ENCODE measurements at regions not wholly inside any gene's neighbourhood (a gene's known extent, or its start where the extent isn't known, plus 50 kb on each side); places are given as distances from the start of the nearest gene placed in this dataset.

DNA sequence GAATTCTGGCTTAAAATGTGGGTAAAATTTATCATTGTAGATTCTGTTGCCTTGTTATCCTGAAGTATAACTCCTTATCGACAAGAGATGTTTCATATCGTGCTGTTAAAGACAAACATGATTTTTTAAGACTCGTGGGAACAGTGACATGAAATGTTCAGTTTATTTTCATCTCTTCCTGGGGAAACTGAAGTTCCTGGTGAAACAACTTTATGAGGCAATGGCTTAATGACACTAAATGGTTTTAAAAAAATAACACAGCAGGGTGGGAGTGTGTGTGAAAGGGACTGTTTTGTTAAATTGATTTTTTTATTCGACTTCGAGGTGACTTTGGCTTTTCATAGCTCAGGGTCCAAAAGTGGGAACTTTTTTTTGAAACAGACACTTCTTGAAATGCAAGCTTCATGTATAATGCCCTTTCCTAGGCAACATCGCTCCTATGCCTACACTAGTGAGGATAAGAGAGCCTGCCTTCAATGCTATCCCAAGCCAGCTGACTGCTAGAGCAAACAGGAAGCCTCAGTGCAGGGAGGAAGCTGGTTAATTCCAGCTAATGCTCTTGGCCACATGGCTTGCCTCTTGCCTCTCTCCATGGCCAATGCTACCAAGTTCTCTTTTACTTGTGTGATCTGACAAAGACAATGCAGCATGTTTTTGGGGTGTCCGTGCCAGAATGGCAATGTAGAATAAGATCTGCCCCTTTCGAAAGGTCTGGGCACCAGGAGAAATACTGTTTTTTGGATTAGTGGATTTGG lies 57.8 kb downstream of the PABIR2 start:
- TF ChIP-seq, protein P1, sequence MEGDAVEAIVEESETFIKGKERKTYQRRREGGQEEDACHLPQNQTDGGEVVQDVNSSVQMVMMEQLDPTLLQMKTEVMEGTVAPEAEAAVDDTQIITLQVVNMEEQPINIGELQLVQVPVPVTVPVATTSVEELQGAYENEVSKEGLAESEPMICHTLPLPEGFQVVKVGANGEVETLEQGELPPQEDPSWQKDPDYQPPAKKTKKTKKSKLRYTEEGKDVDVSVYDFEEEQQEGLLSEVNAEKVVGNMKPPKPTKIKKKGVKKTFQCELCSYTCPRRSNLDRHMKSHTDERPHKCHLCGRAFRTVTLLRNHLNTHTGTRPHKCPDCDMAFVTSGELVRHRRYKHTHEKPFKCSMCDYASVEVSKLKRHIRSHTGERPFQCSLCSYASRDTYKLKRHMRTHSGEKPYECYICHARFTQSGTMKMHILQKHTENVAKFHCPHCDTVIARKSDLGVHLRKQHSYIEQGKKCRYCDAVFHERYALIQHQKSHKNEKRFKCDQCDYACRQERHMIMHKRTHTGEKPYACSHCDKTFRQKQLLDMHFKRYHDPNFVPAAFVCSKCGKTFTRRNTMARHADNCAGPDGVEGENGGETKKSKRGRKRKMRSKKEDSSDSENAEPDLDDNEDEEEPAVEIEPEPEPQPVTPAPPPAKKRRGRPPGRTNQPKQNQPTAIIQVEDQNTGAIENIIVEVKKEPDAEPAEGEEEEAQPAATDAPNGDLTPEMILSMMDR (IDR thresholded peaks at IDR 0.05; ENCODE audit: low read depth, low read length) = no peak
- H3K4me3 ChIP-seq (ENCODE audit: low read depth, low read length) = no peak overlapping the region
- no peak for DNase-seq (ENCODE audit: low read depth, low spot score)
- in situ Hi-C loops (cut with HindIII; ENCODE audit: low sequenced_read_pairs) = no loop called here

DNA sequence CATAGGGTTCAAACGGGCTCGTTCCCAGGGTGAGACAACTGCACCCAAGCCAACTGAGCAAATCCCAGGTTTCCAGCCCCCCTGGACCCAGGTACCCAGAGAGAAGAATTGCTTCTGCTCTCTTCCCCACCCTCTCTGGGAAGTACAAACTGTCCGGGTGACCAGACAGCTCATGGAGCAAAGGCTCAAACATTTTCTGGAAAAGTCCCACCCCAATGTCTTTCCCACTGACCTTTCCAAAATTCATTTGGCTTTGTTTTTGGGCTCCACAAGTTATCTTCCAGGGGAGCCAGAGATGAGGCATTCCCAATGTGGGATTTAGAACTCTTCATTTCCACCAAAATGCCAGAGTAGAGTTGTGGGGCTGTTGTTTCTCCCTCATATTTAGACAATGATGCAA lies 58.6 kb downstream of the PABIR2 start:
- no peak for DNase-seq (ENCODE audit: low read depth, low spot score)
- TF ChIP-seq, protein P1 (IDR thresholded peaks at IDR 0.05; ENCODE audit: low read depth, low read length) = no peak
- in situ Hi-C loops (cut with HindIII; ENCODE audit: low sequenced_read_pairs) = no loop called here
- H3K4me3 ChIP-seq (ENCODE audit: low read depth, low read length) = no peak overlapping the region

DNA sequence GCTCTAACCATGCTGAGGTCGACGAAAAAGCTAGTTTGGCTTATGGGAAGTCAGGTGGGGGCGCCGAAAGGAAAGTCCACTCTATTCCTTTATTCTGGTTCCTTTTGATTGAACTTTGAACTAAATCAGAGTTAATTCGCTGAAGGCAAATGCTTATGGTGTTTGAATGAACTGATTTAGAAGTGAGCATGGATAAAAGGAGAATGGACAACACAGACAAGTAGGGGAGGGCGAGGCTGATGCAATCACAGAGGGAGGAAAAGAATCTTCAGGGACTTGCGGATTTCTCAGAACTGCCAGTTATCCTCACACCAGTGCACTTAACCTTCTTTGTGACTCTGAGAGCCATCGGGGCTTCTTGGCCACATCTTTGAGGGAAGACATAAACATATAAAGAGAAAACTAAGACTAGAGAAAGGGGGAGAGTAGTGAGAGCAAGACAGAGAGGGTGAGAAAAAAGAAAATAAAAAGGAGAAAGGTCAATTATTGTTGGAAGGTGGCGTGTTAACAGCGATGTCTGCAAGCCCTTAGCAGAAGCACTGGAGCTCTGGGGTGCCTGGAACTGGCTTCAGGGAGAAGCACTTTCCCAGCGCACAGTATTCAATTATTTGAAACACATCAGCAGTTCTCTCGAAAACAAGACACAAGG lies 59.2 kb downstream of the PABIR2 start:
- TF ChIP-seq, protein P1 (IDR thresholded peaks at IDR 0.05; ENCODE audit: low read depth, low read length) = no peak
- no peak overlapping the region for H3K4me3 ChIP-seq (ENCODE audit: low read depth, low read length)
- DNase-seq (ENCODE audit: low read depth, low spot score) = no peak
- in situ Hi-C loops (cut with HindIII; ENCODE audit: low sequenced_read_pairs) = no loop called here

DNA sequence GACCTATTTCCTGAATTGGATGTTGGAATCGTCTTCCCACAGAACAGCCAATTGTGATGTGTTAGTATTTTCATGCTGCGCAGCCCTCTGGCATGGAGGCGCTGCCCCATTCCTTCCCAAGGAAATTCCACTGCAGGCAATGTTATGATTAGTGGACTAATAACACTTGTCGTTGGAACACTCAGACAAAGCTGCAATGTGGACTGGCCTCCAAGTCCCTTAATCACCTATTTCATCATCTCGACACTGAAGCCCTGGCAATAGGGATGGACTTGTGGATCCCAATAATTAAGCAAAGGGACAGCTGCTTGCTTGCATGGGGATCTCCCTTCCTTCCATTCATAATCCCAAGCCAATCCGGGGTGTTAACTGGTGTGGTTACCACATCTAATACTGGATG lies 59.9 kb downstream of the PABIR2 start:
- no peak for DNase-seq (ENCODE audit: low read depth, low spot score)
- TF ChIP-seq, protein P1 (IDR thresholded peaks at IDR 0.05; ENCODE audit: low read depth, low read length) = no peak
- in situ Hi-C loops (cut with HindIII; ENCODE audit: low sequenced_read_pairs) = no loop called here
- H3K4me3 ChIP-seq (ENCODE audit: low read depth, low read length) = no peak overlapping the region

DNA sequence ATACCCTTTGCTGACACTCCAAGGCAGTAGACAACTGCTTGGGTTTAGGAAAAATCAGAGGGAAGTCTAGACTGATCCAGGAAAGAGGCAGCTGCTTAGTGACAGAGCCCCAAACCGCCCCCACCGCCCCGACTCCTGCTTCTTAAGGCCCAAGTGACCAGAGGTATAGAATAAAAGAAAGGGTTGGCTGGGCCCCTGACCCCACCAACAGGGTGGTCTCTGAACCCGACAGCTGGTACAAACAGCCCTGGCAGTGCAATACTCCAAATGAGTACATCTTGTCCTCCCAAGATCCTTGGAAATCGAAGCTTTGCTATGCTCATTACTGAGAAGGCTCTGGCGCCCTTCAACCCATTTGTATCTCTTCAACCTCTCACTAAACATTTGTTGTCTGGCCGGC lies 60.6 kb downstream of the PABIR2 start:
- in situ Hi-C loops (cut with HindIII; ENCODE audit: low sequenced_read_pairs) = no loop called here
- H3K4me3 ChIP-seq (ENCODE audit: low read depth, low read length) = no peak overlapping the region
- DNase-seq (ENCODE audit: low read depth, low spot score) = no peak
- TF ChIP-seq, protein P1 (IDR thresholded peaks at IDR 0.05; ENCODE audit: low read depth, low read length) = no peak

DNA sequence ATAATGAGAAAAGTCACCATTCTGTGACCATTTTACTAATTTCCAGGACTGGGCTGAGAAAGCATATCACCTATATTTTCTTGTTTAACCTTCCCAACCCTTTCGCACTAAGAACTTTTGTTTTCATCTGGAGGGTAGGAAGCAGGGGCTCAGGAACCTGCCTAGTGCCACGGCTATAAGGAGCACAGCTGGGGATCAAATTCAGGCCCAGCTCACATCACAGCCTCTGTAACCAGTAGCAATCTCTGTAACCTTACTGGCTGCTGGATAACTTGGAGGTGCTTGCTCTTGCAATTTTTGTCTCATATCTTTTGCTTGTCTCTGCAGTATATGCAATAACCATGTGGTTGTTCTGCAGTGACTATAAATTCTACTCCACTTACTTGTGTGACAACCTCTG lies 62.0 kb downstream of the PABIR2 start:
- in situ Hi-C loops (cut with HindIII; ENCODE audit: low sequenced_read_pairs) = no loop called here
- H3K4me3 ChIP-seq (ENCODE audit: low read depth, low read length) = no peak overlapping the region
- DNase-seq (ENCODE audit: low read depth, low spot score) = no peak
- TF ChIP-seq, protein P1 (IDR thresholded peaks at IDR 0.05; ENCODE audit: low read depth, low read length) = no peak
